Mesenchymal stem cell (in vitro differentiated cells and primary cell): ENCODE measurements at regions not wholly inside any gene's neighbourhood (a gene's known extent, or its start where the extent isn't known, plus 50 kb on each side); places are given as distances from the start of the nearest gene placed in this dataset.
A peak's percentile ranks its signal among the peaks of the same experiment; 100 is the strongest.

Experiments used
- DNase-seq: peaks from one replicate; pipeline ENCODE4 v3.0.0-alpha.2; 2013
- H2AFZ ChIP-seq: one replicate; pipeline ENCODE4 v1.6.1; 2013; ENCODE audit warnings: low read depth, mild to moderate bottlenecking, control low read depth, inconsistent platforms, low read length, moderate library complexity
- H2AK5ac ChIP-seq: 2 replicates; pipeline ENCODE4 v1.6.1; 2013; ENCODE audit warnings: low read length, moderate library complexity, mild to moderate bottlenecking, inconsistent platforms; ENCODE audit not compliant: severe bottlenecking
- H2BK120ac ChIP-seq: one replicate; pipeline ENCODE4 v1.6.1; 2013; ENCODE audit warnings: low read depth, mild to moderate bottlenecking, inconsistent platforms, low read length, moderate library complexity
- H2BK12ac ChIP-seq, 2 experiments: one replicate each; pipeline ENCODE4 v1.6.1; 2013; ENCODE audit warnings: inconsistent platforms in 2 of 2, low read length in 2 of 2, mild to moderate bottlenecking in 2 of 2, moderate library complexity in 2 of 2, control low read depth in 1 of 2
- H2BK15ac ChIP-seq: one replicate; pipeline ENCODE4 v1.6.1; 2013; ENCODE audit warnings: mild to moderate bottlenecking, low read depth, inconsistent platforms; ENCODE audit not compliant: poor library complexity, severe bottlenecking
- H2BK5ac ChIP-seq: 2 replicates; pipeline ENCODE4 v1.6.1; 2013; ENCODE audit warnings: low read depth, mild to moderate bottlenecking, low read length, control low read depth, inconsistent platforms; ENCODE audit not compliant: poor library complexity, severe bottlenecking
- H3K14ac ChIP-seq, 2 experiments: one replicate each; pipeline ENCODE4 v1.6.1; 2013; ENCODE audit warnings: inconsistent platforms in 2 of 2, low read length in 2 of 2, control low read depth in 1 of 2, mild to moderate bottlenecking in 1 of 2, moderate library complexity in 1 of 2
- H3K18ac ChIP-seq, 2 experiments: one replicate each; pipeline ENCODE4 v1.6.1; 2013; ENCODE audit warnings: inconsistent platforms in 2 of 2, low read length in 2 of 2, control low read depth in 1 of 2, low read depth in 1 of 2, mild to moderate bottlenecking in 1 of 2
- H3K23ac ChIP-seq, 2 experiments: one replicate each; pipeline ENCODE4 v1.6.1; 2013; ENCODE audit warnings: inconsistent platforms in 2 of 2, low read length in 2 of 2, mild to moderate bottlenecking in 2 of 2, moderate library complexity in 2 of 2, control low read depth in 1 of 2
- H3K27ac ChIP-seq: 2 replicates; pipeline ENCODE4 v1.5.1; 2013; ENCODE audit warnings: mild to moderate bottlenecking, moderate library complexity, low read length, control low read depth, inconsistent platforms; ENCODE audit not compliant: poor library complexity, severe bottlenecking
- H3K27me3 ChIP-seq, 2 experiments: 2 replicates each; pipeline versions ENCODE4 v1.6.1 to v1.7.0; 2013; ENCODE audit warnings: low read length in 2 of 2, mild to moderate bottlenecking in 2 of 2, moderate library complexity in 2 of 2, control low read depth in 1 of 2, inconsistent platforms in 1 of 2; ENCODE audit not compliant: control insufficient read depth in 1 of 2, insufficient read depth in 1 of 2
- H3K36me3 ChIP-seq, 2 experiments: 2 replicates each; pipeline versions ENCODE4 v1.6.1 to v1.7.0; 2013; ENCODE audit warnings: low read length in 2 of 2, control low read depth in 1 of 2, inconsistent platforms in 1 of 2, low read depth in 1 of 2, mild to moderate bottlenecking in 1 of 2; ENCODE audit not compliant: insufficient read depth in 2 of 2, control insufficient read depth in 1 of 2
- H3K4ac ChIP-seq, 2 experiments: one replicate each; pipeline ENCODE4 v1.6.1; 2013; ENCODE audit warnings: inconsistent platforms in 2 of 2, low read length in 2 of 2, mild to moderate bottlenecking in 2 of 2, moderate library complexity in 2 of 2, control low read depth in 1 of 2, low read depth in 1 of 2
- H3K4me1 ChIP-seq: 2 replicates; pipeline ENCODE4 v1.6.1; 2013; ENCODE audit warnings: low read depth, low read length, control low read depth; ENCODE audit not compliant: control insufficient read depth, insufficient read depth
- H3K4me2 ChIP-seq: 2 replicates; pipeline ENCODE4 v1.6.1; 2013; ENCODE audit warnings: low read length, mild to moderate bottlenecking, inconsistent platforms; ENCODE audit not compliant: poor library complexity, severe bottlenecking
- H3K4me3 ChIP-seq, 2 experiments: 2 replicates each; pipeline versions ENCODE4 v1.5.1 to v1.7.0; 2013; ENCODE audit warnings: low read length in 2 of 2, mild to moderate bottlenecking in 2 of 2, control low read depth in 1 of 2, low read depth in 1 of 2; ENCODE audit not compliant: insufficient read depth in 1 of 2
- H3K79me1 ChIP-seq: replicated peaks from 2 replicates; pipeline ENCODE4 v1.6.1; 2013; ENCODE audit warnings: mild to moderate bottlenecking, control low read depth, low read length, inconsistent platforms; ENCODE audit not compliant: poor library complexity, severe bottlenecking
- H3K9ac ChIP-seq: 2 replicates; pipeline ENCODE4 v1.7.0; 2013; ENCODE audit warnings: mild to moderate bottlenecking, low read length, moderate library complexity
- H3K9me3 ChIP-seq: 2 replicates; pipeline ENCODE4 v1.7.0; 2013; ENCODE audit warnings: mild to moderate bottlenecking, low read length; ENCODE audit not compliant: control insufficient read depth
- H4K8ac ChIP-seq: one replicate; pipeline ENCODE4 v1.6.1; 2013; ENCODE audit warnings: inconsistent platforms, mild to moderate bottlenecking, low read length, moderate library complexity
- H4K91ac ChIP-seq: one replicate; pipeline ENCODE4 v1.6.1; 2013; ENCODE audit warnings: mild to moderate bottlenecking, low read length, inconsistent platforms
- WGBS: methylation state at CpG from one replicate; pipeline ENCODE4 v1.1.7; 2013; ENCODE audit warnings: mixed read lengths; 5-methylcytosine and 5-hydroxymethylcytosine counted together

DNA sequence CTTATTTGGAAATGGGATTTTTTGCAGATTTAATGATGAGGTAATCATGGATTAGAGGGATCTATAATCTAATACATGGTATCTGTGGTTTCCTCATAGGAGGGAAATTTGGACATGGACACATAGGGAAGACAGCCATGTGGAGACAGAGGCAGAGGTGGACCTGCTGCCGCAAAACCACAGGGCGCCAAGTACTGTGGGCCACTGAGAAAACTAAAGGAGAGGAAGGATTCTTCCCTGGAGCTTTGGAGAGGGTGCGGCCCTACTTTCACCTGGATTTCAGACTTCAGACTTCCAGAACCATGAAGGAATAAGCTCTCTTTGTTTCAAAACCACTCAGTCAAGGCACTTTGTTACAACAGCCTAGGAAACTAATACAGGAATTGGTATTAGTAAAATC is 149.4 kb upstream of the AKR1E2 start:
- Histone ChIP-seq H2AFZ (no peak overlapping the region), H2BK15ac (peak overlapping the region; percentile 7), H4K8ac (peak overlapping the region; percentile 85), H2AK5ac (no peak overlapping the region), H2BK120ac (peak overlapping the region; percentile 79), H2BK12ac (peak overlapping the region; percentile 93 to 96), H3K27me3 (no peaks in the 10 kb centered on the region), H3K18ac (peak overlapping the region; percentile 16 to 79), H3K4ac (no peak overlapping the region), H3K4me3 (no peak overlapping the region), H3K9ac (no peak overlapping the region), H3K79me1 (peaks cover 4% of the 10 kb centered on the region), H2BK5ac (no peak overlapping the region), H3K36me3 (no peaks in the 10 kb centered on the region), H3K9me3 (no peaks in the 10 kb centered on the region), H3K23ac (no peak overlapping the region), H3K27ac (no peak overlapping the region), H4K91ac (peak overlapping the region; percentile 83), H3K4me2 (no peak overlapping the region), H3K14ac (no peak overlapping the region), H3K4me1 (peaks cover 1% of the 10 kb centered on the region)
- DNase-seq, result no peak
- 95% methylated on average over 3 of the region's 3 CpGs for WGBS

DNA sequence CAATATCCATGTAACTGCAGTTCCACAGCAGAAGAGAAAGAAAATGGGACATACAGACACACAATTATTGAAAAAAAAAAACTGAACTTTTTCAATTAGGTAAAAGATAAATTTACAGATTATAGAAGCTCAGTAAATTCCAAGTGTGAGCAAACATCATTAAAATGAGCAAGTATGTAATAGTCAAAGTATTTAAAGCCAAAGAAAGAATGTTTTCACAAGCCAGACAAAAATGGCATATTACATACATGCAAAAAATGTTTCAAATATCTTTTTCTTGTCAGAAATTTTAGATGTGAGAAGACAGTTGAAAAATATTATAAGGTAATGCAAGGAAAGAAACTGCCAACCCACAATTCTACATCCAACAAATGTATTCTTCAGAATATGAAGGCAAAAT is 150.2 kb upstream of the AKR1E2 start:
- no peak overlapping the region for H4K91ac ChIP-seq
- no peak overlapping the region for H3K14ac ChIP-seq
- peaks cover 4% of the 10 kb centered on the region for H3K79me1 ChIP-seq
- no peak overlapping the region for H4K8ac ChIP-seq
- H2BK12ac ChIP-seq, result no peak overlapping the region
- H3K23ac ChIP-seq, result no peak overlapping the region
- no peak overlapping the region for H3K18ac ChIP-seq
- H3K27ac ChIP-seq, result no peak overlapping the region
- H3K4me3 ChIP-seq, result no peak overlapping the region
- no peak overlapping the region for H3K4ac ChIP-seq
- no peak overlapping the region for H2BK15ac ChIP-seq
- no peaks in the 10 kb centered on the region for H3K9me3 ChIP-seq
- H2BK5ac ChIP-seq, result no peak overlapping the region
- no peak overlapping the region for H3K4me2 ChIP-seq
- H3K9ac ChIP-seq, result no peak overlapping the region
- peaks cover 3% of the 10 kb centered on the region for H3K4me1 ChIP-seq
- H2AK5ac ChIP-seq, result no peak overlapping the region
- H3K27me3 ChIP-seq, result no peaks in the 10 kb centered on the region
- no peaks in the 10 kb centered on the region for H3K36me3 ChIP-seq
- no peak overlapping the region for H2BK120ac ChIP-seq
- no peak for DNase-seq
- H2AFZ ChIP-seq, result no peak overlapping the region

DNA sequence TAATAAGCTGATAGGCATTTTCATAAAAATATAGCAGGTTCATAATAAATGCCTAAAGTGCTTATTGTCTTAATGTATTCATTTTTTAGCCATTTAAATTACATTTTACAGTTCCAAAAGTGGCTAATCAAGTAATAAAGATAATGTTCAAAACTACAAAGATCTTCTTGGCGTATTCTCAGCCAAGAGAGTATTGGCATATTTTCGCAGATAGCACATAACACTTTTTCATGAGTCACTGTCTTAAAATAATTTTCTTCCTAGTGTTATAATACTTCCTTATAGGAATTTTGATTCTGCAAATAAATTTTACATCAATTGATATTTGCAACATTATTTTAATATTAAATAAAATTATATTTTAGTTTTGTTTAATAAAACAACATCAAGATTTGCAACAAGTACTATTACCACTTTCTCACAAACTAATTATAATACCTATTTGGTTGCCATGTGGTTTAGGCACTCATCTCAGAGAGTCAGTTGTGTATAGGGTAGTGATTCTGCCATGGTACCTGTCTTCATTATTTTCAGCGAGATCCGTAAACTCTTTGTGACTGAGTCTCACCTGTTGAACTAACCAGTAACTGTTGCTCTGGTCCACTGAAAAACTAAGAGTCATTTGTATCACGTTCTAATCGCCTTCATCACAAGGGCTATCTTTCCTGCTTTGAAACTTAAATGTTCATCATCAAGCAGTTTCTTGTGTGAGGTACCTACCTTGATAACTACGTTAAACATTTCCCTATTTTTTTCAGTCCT is 152.5 kb upstream of the AKR1E2 start:
- Histone ChIP-seq H2AFZ (no peak overlapping the region), H2BK5ac (no peak overlapping the region), H3K4me2 (no peak overlapping the region), H3K23ac (no peak overlapping the region), H3K9me3 (peaks cover 10% of the 10 kb centered on the region), H3K18ac (peak overlapping the region in 1 of 2 experiments; percentile 40), H3K79me1 (peaks cover 4% of the 10 kb centered on the region), H2BK120ac (no peak overlapping the region), H3K27ac (no peak overlapping the region), H3K36me3 (no peaks in the 10 kb centered on the region), H3K27me3 (no peaks in the 10 kb centered on the region), H2AK5ac (peak overlapping the region; percentile 73), H3K14ac (no peak overlapping the region), H3K4ac (peak overlapping the region in 1 of 2 experiments; percentile 75), H4K8ac (no peak overlapping the region), H2BK15ac (no peak overlapping the region), H3K9ac (peak overlapping the region; percentile 53), H3K4me1 (peaks cover 3% of the 10 kb centered on the region), H2BK12ac (peak overlapping the region in 1 of 2 experiments; percentile 84), H3K4me3 (no peak overlapping the region), H4K91ac (peak overlapping the region; percentile 27)
- no peak for DNase-seq
- 93% methylated on average over 5 of the region's 7 CpGs for WGBS

DNA sequence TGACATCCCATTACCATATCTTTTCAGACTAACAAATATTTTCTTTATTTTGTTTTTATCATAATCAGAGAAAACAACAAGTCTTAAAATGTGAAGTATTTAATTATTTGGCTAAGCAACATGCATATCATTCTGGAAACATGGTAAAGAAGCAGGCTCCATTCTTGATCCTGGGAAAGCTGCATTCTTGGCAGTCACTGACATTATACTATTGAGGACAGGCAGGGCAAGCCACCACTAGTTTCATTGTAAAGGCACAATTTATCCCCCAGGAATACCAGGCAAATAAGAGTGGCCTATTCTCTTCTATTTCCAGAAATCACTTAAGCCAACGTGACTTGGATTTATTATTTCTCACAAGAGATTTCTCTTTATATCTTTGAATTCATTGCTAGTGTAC is 153.8 kb upstream of the AKR1E2 start:
- Histone ChIP-seq H3K18ac (peak overlapping the region in 1 of 2 experiments; percentile 21), H3K4ac (peak overlapping the region in 1 of 2 experiments; percentile 49), H3K23ac (no peak overlapping the region), H3K4me3 (no peak overlapping the region), H3K9me3 (peaks cover 10% of the 10 kb centered on the region), H3K14ac (no peak overlapping the region), H4K8ac (no peak overlapping the region), H2BK15ac (no peak overlapping the region), H2BK12ac (no peak overlapping the region), H3K9ac (peak overlapping the region; percentile 20), H3K36me3 (no peaks in the 10 kb centered on the region), H2BK5ac (no peak overlapping the region), H3K4me2 (no peak overlapping the region), H2AFZ (no peak overlapping the region), H2BK120ac (no peak overlapping the region), H4K91ac (no peak overlapping the region), H3K79me1 (peaks cover 4% of the 10 kb centered on the region), H3K27ac (no peak overlapping the region), H2AK5ac (no peak overlapping the region), H3K4me1 (peaks cover 2% of the 10 kb centered on the region), H3K27me3 (no peaks in the 10 kb centered on the region)
- WGBS, result 100% methylated on average over 1 of the region's 1 CpG
- DNase-seq, result peak; percentile 29
